Middle frontal gyrus (tissue), 1 donor: ENCODE measurements at regions not wholly inside any gene's neighbourhood (a gene's known extent, or its start where the extent isn't known, plus 50 kb on each side); places are given as distances from the start of the nearest gene placed in this dataset.

Source experiments
- DNase-seq: peaks from one replicate; pipeline ENCODE4 v3.0.0-alpha.2; 2015; ENCODE audit warnings: low spot score; ENCODE audit errors: extremely low spot score

- DNase-seq, result no peak
Observed at GRCh38 chr16:13858873-13859580, 60.9 kb upstream of the ERCC4 start.

- DNase-seq, result no peak
Observed at GRCh38 chr16:13863075-13863765, 56.7 kb upstream of the ERCC4 start.

GRCh38 chr16:13864689-13865088, 55.3 kb upstream of the ERCC4 start:
- no peak for DNase-seq

- DNase-seq, result no peak
Observed at GRCh38 chr16:13866073-13866472, 53.9 kb upstream of the ERCC4 start.
